Stimulated activated naive CD8-positive, alpha-beta T cell treated with anti-CD3 and anti-CD28 coated beads, Interleukin-15, Interleukin-2, amounts not matched to agents 100 ng/mL and 50 ng/mL, for 24 hours (primary cell): ENCODE measurements at regions not wholly inside any gene's neighbourhood (a gene's known extent, or its start where the extent isn't known, plus 50 kb on each side); places are given as distances from the start of the nearest gene placed in this dataset.
A peak's percentile ranks its signal among the peaks of the same experiment; 100 is the strongest.

Experiments
- H3K27ac Mint-ChIP-seq: one replicate; pipeline ENCODE4 v1.8.0; 2021; ENCODE audit warnings: mild to moderate bottlenecking, mixed read lengths
- H3K27me3 Mint-ChIP-seq: one replicate; pipeline ENCODE4 v1.8.0; 2021; ENCODE audit warnings: mixed read lengths
- H3K36me3 Mint-ChIP-seq: one replicate; pipeline ENCODE4 v1.8.0; 2021; ENCODE audit warnings: low read depth, mixed read lengths
- H3K4me1 Mint-ChIP-seq: one replicate; pipeline ENCODE4 v1.8.0; 2021; ENCODE audit warnings: low read depth, mixed read lengths
- H3K4me3 Mint-ChIP-seq: one replicate; pipeline ENCODE4 v1.8.0; 2021; ENCODE audit warnings: mild to moderate bottlenecking, mixed read lengths
- H3K9me3 Mint-ChIP-seq: one replicate; pipeline ENCODE4 v1.8.0; 2021; ENCODE audit warnings: mixed read lengths

- peak overlapping the region; percentile 51 for H3K4me3 Mint-ChIP-seq
- peaks cover 37% of the 10 kb centered on the region for H3K4me1 Mint-ChIP-seq
- H3K27ac Mint-ChIP-seq: peak overlapping the region; percentile 91
- H3K27me3 Mint-ChIP-seq: no peaks in the 10 kb centered on the region
- no peaks in the 10 kb centered on the region for H3K9me3 Mint-ChIP-seq
- H3K36me3 Mint-ChIP-seq: no peaks in the 10 kb centered on the region
Observed at GRCh38 chr20:17878069-17878911, 90.3 kb downstream of the SNX5 start.

GRCh38 chr20:17875981-17876385 lies 92.6 kb downstream of the SNX5 start:
- Mint-ChIP-seq H3K36me3 (no peaks in the 10 kb centered on the region), H3K27me3 (peaks cover 5% of the 10 kb centered on the region), H3K4me3 (no peak overlapping the region)

GRCh38 chr20:17875106-17875980 lies 93.3 kb downstream of the SNX5 start:
- Mint-ChIP-seq H3K36me3 (no peaks in the 10 kb centered on the region), H3K27me3 (peaks cover 5% of the 10 kb centered on the region), H3K4me3 (no peak overlapping the region), H3K27ac (no peak overlapping the region), H3K9me3 (no peaks in the 10 kb centered on the region), H3K4me1 (peaks cover 44% of the 10 kb centered on the region)

More at GRCh38 chr20:17875981-17876385, 92.6 kb downstream of the SNX5 start:
- no peak overlapping the region for H3K27ac Mint-ChIP-seq
- no peaks in the 10 kb centered on the region for H3K9me3 Mint-ChIP-seq
- H3K4me1 Mint-ChIP-seq: peaks cover 44% of the 10 kb centered on the region

- H3K4me1 Mint-ChIP-seq: peaks cover 40% of the 10 kb centered on the region
- peaks cover 5% of the 10 kb centered on the region for H3K27me3 Mint-ChIP-seq
- H3K27ac Mint-ChIP-seq: no peak overlapping the region
- no peaks in the 10 kb centered on the region for H3K9me3 Mint-ChIP-seq
- no peaks in the 10 kb centered on the region for H3K36me3 Mint-ChIP-seq
- H3K4me3 Mint-ChIP-seq: no peak overlapping the region
Observed at GRCh38 chr20:17874271-17875105, 94.1 kb downstream of the SNX5 start.

GRCh38 chr20:17873410-17874270 lies 95.0 kb downstream of the SNX5 start:
- Mint-ChIP-seq H3K4me3 (no peak overlapping the region), H3K27me3 (peaks cover 5% of the 10 kb centered on the region), H3K36me3 (no peaks in the 10 kb centered on the region), H3K4me1 (peaks cover 32% of the 10 kb centered on the region), H3K9me3 (no peaks in the 10 kb centered on the region), H3K27ac (no peak overlapping the region)

- Mint-ChIP-seq H3K27me3 (peaks cover 7% of the 10 kb centered on the region), H3K27ac (no peak overlapping the region), H3K4me1 (peaks cover 25% of the 10 kb centered on the region), H3K9me3 (no peaks in the 10 kb centered on the region), H3K36me3 (no peaks in the 10 kb centered on the region), H3K4me3 (no peak overlapping the region)
Observed at GRCh38 chr20:17872959-17873358, 95.6 kb downstream of the SNX5 start.

GRCh38 chr20:17872434-17872833 lies 96.2 kb downstream of the SNX5 start:
- Mint-ChIP-seq H3K4me1 (peaks cover 21% of the 10 kb centered on the region), H3K27ac (no peak overlapping the region), H3K27me3 (peaks cover 7% of the 10 kb centered on the region), H3K36me3 (no peaks in the 10 kb centered on the region), H3K4me3 (no peak overlapping the region), H3K9me3 (no peaks in the 10 kb centered on the region)

GRCh38 chr20:17871886-17872285 lies 96.7 kb downstream of the SNX5 start:
- peaks cover 16% of the 10 kb centered on the region for H3K4me1 Mint-ChIP-seq
- no peaks in the 10 kb centered on the region for H3K9me3 Mint-ChIP-seq
- H3K36me3 Mint-ChIP-seq: no peaks in the 10 kb centered on the region
- peaks cover 7% of the 10 kb centered on the region for H3K27me3 Mint-ChIP-seq
- H3K27ac Mint-ChIP-seq: peak overlapping the region; percentile 49
- no peak overlapping the region for H3K4me3 Mint-ChIP-seq

- H3K4me3 Mint-ChIP-seq: no peak overlapping the region
- peaks cover 14% of the 10 kb centered on the region for H3K4me1 Mint-ChIP-seq
- peaks cover 7% of the 10 kb centered on the region for H3K27me3 Mint-ChIP-seq
- H3K36me3 Mint-ChIP-seq: no peaks in the 10 kb centered on the region
- H3K27ac Mint-ChIP-seq: no peak overlapping the region
- no peaks in the 10 kb centered on the region for H3K9me3 Mint-ChIP-seq
Observed at GRCh38 chr20:17871181-17871580, 97.4 kb downstream of the SNX5 start.

GRCh38 chr20:17870086-17870740 lies 98.4 kb downstream of the SNX5 start:
- no peaks in the 10 kb centered on the region for H3K36me3 Mint-ChIP-seq
- H3K27me3 Mint-ChIP-seq: peaks cover 7% of the 10 kb centered on the region
- H3K27ac Mint-ChIP-seq: no peak overlapping the region
- no peak overlapping the region for H3K4me3 Mint-ChIP-seq
- H3K4me1 Mint-ChIP-seq: peaks cover 12% of the 10 kb centered on the region
- H3K9me3 Mint-ChIP-seq: no peaks in the 10 kb centered on the region

GRCh38 chr20:17869295-17869994 lies 99.1 kb downstream of the SNX5 start:
- Mint-ChIP-seq H3K9me3 (no peaks in the 10 kb centered on the region), H3K4me3 (no peak overlapping the region), H3K27me3 (peaks cover 7% of the 10 kb centered on the region), H3K4me1 (peaks cover 12% of the 10 kb centered on the region), H3K36me3 (no peaks in the 10 kb centered on the region), H3K27ac (no peak overlapping the region)

- Mint-ChIP-seq H3K36me3 (no peaks in the 10 kb centered on the region), H3K9me3 (no peaks in the 10 kb centered on the region), H3K27me3 (peaks cover 7% of the 10 kb centered on the region), H3K27ac (no peak overlapping the region), H3K4me3 (no peak overlapping the region), H3K4me1 (peaks cover 12% of the 10 kb centered on the region)
Observed at GRCh38 chr20:17868700-17869231, 99.8 kb downstream of the SNX5 start.

GRCh38 chr20:17868151-17868550 lies 100.4 kb downstream of the SNX5 start:
- Mint-ChIP-seq H3K9me3 (no peaks in the 10 kb centered on the region), H3K4me1 (peaks cover 12% of the 10 kb centered on the region), H3K4me3 (no peak overlapping the region), H3K27ac (no peak overlapping the region), H3K27me3 (peaks cover 7% of the 10 kb centered on the region), H3K36me3 (no peaks in the 10 kb centered on the region)
